ENCODE measurements at regions not wholly inside any gene's neighbourhood (a gene's known extent, or its start where the extent isn't known, plus 50 kb on each side); places are given as distances from the start of the nearest gene placed in this dataset.

DNA sequence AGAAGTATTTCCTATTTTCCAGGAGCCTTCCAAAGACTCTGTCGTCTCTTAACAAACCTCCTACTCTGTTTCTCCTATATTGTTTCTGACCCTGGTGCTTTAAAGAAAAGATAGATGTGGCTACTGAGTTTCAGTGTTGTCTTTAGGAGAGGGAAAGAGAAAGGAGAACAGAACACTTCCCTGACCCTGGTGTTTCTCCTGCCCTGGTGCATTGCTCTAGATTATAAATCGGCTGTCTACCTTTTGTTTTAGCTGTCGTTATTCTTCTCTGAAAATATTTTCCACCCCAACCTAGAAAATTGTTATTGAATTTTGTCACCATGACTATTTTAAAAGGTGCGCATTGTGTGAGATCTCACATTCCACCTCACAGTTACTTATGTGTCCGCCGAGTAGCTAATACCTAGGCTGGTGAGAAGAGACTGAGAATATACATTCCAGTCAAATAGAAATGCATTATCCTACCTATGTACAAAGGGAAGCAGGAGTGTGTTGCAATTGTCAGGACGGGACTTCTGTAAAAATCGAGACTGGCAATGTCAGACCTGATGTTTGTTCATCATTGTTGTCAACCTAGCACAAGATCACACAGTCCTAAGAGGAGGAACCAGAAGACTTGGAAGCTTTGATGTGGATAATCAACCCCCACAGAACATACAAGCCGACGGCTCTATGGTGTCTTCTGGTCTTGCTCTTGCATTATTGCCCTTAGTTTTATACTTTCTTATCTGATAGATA is 108.7 kb upstream of the SLC38A4 start:
- no peaks in the 10 kb centered on the region for H3K36me3 Mint-ChIP-seq (ENCODE audit: low read depth)
- no peaks in the 10 kb centered on the region for H3K4me1 Mint-ChIP-seq
- TF ChIP-seq, protein P1, sequence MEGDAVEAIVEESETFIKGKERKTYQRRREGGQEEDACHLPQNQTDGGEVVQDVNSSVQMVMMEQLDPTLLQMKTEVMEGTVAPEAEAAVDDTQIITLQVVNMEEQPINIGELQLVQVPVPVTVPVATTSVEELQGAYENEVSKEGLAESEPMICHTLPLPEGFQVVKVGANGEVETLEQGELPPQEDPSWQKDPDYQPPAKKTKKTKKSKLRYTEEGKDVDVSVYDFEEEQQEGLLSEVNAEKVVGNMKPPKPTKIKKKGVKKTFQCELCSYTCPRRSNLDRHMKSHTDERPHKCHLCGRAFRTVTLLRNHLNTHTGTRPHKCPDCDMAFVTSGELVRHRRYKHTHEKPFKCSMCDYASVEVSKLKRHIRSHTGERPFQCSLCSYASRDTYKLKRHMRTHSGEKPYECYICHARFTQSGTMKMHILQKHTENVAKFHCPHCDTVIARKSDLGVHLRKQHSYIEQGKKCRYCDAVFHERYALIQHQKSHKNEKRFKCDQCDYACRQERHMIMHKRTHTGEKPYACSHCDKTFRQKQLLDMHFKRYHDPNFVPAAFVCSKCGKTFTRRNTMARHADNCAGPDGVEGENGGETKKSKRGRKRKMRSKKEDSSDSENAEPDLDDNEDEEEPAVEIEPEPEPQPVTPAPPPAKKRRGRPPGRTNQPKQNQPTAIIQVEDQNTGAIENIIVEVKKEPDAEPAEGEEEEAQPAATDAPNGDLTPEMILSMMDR (IDR thresholded peaks at IDR 0.05; ENCODE audit: unreplicated experiment in 3 of 3), result peak in 1 of 3 experiments; percentile 6
- no peak overlapping the region for H3K27ac Mint-ChIP-seq
- H3K27me3 Mint-ChIP-seq (ENCODE audit: low read depth), result no peaks in the 10 kb centered on the region
- no peak overlapping the region for H3K4me3 Mint-ChIP-seq
- peaks cover 5% of the 10 kb centered on the region for H3K9me3 Mint-ChIP-seq

DNA sequence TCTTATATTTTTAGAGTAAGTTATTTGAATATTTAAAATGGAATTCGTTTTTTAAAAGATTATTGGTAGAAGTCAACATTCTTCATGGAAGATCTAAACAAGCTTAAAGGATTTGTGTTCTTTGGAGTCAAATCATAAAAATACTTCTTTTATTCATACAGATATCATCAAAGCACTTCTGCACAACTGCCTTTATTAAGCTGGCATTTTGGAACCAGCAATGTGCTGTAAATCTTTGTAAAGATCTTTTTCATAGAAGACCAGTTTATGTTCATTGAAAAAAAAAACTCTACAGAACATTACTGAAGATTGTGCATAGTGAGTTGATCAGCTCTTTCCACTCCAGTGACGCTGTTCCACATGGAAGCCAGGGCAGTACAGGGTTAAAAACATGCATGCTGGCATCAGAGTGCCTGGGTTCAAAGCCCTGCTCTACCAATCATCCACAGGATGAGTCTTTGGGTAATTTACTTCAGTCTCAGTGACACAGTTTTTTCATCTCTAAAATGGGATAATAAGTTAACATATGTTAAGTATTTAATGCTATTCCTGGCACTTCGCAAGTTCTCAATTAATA is 109.6 kb upstream of the SLC38A4 start:
- H3K4me3 Mint-ChIP-seq, result no peak overlapping the region
- H3K9me3 Mint-ChIP-seq, result peaks cover 5% of the 10 kb centered on the region

DNA sequence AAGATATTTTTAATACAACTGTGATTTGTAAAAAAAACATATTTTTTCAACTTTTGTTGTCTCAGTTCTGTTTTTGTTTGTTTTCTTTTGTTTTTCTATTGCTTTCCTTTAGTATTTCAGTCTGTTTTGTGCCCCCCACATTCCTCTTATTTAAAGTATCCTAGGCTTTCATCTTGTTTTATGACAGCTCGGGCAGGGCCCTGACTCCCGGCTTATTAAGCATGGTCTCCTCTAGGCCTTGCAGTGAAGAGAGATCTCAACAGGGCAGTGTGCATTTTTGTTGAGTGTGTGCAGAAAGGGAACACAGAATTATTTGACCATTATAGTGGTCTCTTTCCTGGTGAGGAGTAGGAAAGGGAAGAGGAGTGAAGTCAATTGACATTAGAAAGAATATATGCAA is 110.2 kb upstream of the SLC38A4 start:
- no peaks in the 10 kb centered on the region for H3K27me3 Mint-ChIP-seq (ENCODE audit: low read depth)
- peaks cover 5% of the 10 kb centered on the region for H3K9me3 Mint-ChIP-seq
- H3K27ac Mint-ChIP-seq, result no peak overlapping the region
- no peak overlapping the region for H3K4me3 Mint-ChIP-seq
- TF ChIP-seq, protein P1 (IDR thresholded peaks at IDR 0.05; ENCODE audit: unreplicated experiment in 3 of 3), result no peak
- no peaks in the 10 kb centered on the region for H3K36me3 Mint-ChIP-seq (ENCODE audit: low read depth)
- no peaks in the 10 kb centered on the region for H3K4me1 Mint-ChIP-seq

More for the DNA sequence above, 109.6 kb upstream of the SLC38A4 start:
- Mint-ChIP-seq H3K27me3 (ENCODE audit: low read depth) (no peaks in the 10 kb centered on the region), H3K36me3 (ENCODE audit: low read depth) (no peaks in the 10 kb centered on the region), H3K4me1 (no peaks in the 10 kb centered on the region), H3K27ac (no peak overlapping the region)
- TF ChIP-seq, protein P1 (IDR thresholded peaks at IDR 0.05; ENCODE audit: unreplicated experiment in 3 of 3), result no peak

DNA sequence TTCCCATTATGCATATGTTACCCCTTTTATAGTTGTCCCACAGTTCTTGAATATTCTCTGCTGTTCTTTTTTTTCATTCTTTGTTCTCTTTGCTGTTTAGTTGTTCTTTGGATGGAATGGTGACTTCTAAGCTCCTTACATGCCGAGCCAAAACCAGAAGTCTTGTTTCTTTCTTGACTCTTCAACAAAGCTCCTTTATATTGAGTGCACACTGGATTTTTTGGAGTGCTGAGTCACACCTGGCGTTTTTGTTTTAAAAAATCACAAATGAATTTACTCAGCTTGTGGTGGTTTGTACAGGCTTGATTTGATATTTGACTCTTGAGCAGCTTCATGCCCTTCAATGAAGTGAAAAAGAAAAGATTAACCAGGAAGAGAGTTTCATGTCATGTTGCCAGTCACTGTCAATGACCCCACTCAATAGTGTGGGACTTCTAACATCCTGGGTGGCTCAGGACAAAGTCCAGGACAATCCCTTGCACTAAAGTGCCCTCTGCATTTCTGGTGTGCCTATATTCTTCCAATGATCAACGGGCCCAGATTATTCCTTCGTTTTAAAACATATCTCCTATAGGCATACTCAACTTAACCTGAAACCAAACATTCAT is 112.4 kb upstream of the SLC38A4 start:
- H3K4me3 Mint-ChIP-seq, result no peak overlapping the region
- peaks cover 2% of the 10 kb centered on the region for H3K9me3 Mint-ChIP-seq
- TF ChIP-seq, protein P1 (IDR thresholded peaks at IDR 0.05; ENCODE audit: unreplicated experiment in 3 of 3), result no peak
- no peaks in the 10 kb centered on the region for H3K27me3 Mint-ChIP-seq (ENCODE audit: low read depth)
- no peak overlapping the region for H3K27ac Mint-ChIP-seq
- H3K4me1 Mint-ChIP-seq, result peaks cover 3% of the 10 kb centered on the region
- no peaks in the 10 kb centered on the region for H3K36me3 Mint-ChIP-seq (ENCODE audit: low read depth)

DNA sequence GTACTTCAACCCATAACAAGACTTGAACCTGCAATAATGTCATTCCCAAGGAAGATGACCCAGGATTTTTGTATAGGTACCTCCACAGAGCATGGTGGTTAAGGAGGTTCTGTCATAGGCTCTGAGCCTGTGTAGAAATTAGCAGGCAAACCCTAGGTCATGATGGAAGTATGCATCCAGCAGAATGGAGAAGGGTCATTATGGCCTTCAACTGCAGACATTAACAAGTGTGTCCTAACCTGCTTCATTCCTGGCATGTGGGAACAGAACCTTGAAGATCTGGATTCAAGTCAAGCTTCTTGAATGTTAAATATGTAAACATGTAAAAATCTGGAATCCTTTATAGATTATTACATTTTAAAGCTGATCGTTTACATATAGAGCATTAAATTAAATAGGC is 116.2 kb upstream of the SLC38A4 start:
- peaks cover 3% of the 10 kb centered on the region for H3K4me1 Mint-ChIP-seq
- no peaks in the 10 kb centered on the region for H3K27me3 Mint-ChIP-seq (ENCODE audit: low read depth)
- TF ChIP-seq, protein P1 (IDR thresholded peaks at IDR 0.05; ENCODE audit: unreplicated experiment in 3 of 3), result no peak
- H3K36me3 Mint-ChIP-seq (ENCODE audit: low read depth), result no peaks in the 10 kb centered on the region
- peaks cover 2% of the 10 kb centered on the region for H3K9me3 Mint-ChIP-seq
- H3K4me3 Mint-ChIP-seq, result no peak overlapping the region
- H3K27ac Mint-ChIP-seq, result no peak overlapping the region
